ENCODE measurements at regions not wholly inside any gene's neighbourhood (a gene's known extent, or its start where the extent isn't known, plus 50 kb on each side); places are given as distances from the start of the nearest gene placed in this dataset.

DNA sequence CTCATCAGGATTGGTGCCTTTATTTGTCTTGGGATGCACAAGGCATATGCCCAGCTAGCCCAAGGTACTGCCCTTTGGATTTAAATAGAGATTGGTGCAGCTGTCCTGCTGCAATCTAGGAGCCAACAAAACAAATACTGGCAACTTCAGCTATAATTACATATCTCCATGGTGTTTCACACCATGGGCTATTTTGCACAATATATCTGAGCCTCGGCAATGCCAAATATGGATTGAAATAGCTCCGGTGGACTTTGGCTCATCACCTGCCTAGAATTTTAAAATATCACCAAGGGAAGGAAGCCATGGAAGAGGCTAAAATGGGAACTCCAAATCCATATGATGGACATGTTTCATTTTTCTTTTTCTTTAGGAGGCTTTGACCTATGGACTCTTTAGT, 367.8 kb upstream of the UMPS start:
- TF ChIP-seq, protein P1, sequence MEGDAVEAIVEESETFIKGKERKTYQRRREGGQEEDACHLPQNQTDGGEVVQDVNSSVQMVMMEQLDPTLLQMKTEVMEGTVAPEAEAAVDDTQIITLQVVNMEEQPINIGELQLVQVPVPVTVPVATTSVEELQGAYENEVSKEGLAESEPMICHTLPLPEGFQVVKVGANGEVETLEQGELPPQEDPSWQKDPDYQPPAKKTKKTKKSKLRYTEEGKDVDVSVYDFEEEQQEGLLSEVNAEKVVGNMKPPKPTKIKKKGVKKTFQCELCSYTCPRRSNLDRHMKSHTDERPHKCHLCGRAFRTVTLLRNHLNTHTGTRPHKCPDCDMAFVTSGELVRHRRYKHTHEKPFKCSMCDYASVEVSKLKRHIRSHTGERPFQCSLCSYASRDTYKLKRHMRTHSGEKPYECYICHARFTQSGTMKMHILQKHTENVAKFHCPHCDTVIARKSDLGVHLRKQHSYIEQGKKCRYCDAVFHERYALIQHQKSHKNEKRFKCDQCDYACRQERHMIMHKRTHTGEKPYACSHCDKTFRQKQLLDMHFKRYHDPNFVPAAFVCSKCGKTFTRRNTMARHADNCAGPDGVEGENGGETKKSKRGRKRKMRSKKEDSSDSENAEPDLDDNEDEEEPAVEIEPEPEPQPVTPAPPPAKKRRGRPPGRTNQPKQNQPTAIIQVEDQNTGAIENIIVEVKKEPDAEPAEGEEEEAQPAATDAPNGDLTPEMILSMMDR (conservative IDR thresholded peaks at IDR 0.05 in 1 of 2, IDR thresholded peaks at IDR 0.05 in 1 of 2; ENCODE audit: low read depth in 1 of 2, low read length in 2 of 2): no peak
- no peak for TF ChIP-seq EZH2 (IDR thresholded peaks at IDR 0.05; ENCODE audit: low read length, missing control alignments)

Data from fibroblast of lung (primary cell).